Smooth muscle cell (in vitro differentiated cells): ENCODE measurements at regions not wholly inside any gene's neighbourhood (a gene's known extent, or its start where the extent isn't known, plus 50 kb on each side); places are given as distances from the start of the nearest gene placed in this dataset.
A peak's percentile ranks its signal among the peaks of the same experiment; 100 is the strongest.

Source experiments
- DNase-seq: peaks from one replicate; lab custom pipeline; 2025; ENCODE audit not compliant: unreplicated experiment; lab: John Stamatoyannopoulos, UW
- H2AFZ ChIP-seq: fragments of 200-600 bp; sonication (generic); 2 replicates; pipeline ENCODE4 v1.6.0; 2016; ENCODE audit warnings: antibody characterized with exemption, low read depth, mild to moderate bottlenecking
- H3F3A ChIP-seq: fragments of 200-600 bp; sonication (generic); 2 replicates; pipeline ENCODE4 v1.6.0; 2017; ENCODE audit warnings: antibody characterized with exemption, low read depth
- H3K27ac ChIP-seq: fragments of 200-600 bp; sonication (generic); 2 replicates; pipeline ENCODE4 v1.5.1; 2016; ENCODE audit warnings: low read depth, mild to moderate bottlenecking
- H3K27me3 ChIP-seq: fragments of 200-600 bp; sonication (generic); 2 replicates; pipeline ENCODE4 v1.6.1; 2016; ENCODE audit warnings: low read depth, mild to moderate bottlenecking
- H3K36me3 ChIP-seq: fragments of 200-600 bp; sonication (generic); 2 replicates; pipeline ENCODE4 v1.5.1; 2016; ENCODE audit warnings: low read depth
- H3K4me1 ChIP-seq: fragments of 200-600 bp; sonication (generic); 2 replicates; pipeline ENCODE4 v1.5.1; 2016; ENCODE audit warnings: low read depth
- H3K4me2 ChIP-seq: fragments of 200-600 bp; sonication (generic); 2 replicates; pipeline ENCODE4 v1.6.0; 2016; ENCODE audit warnings: mild to moderate bottlenecking
- H3K4me3 ChIP-seq: fragments of 200-600 bp; sonication (generic); 2 replicates; pipeline ENCODE4 v1.5.1; 2016; ENCODE audit warnings: mild to moderate bottlenecking
- H3K79me2 ChIP-seq: fragments of 200-600 bp; sonication (generic); 2 replicates; pipeline ENCODE4 v1.6.0; 2016; ENCODE audit warnings: low read depth, mild to moderate bottlenecking
- H3K9ac ChIP-seq: fragments of 200-600 bp; sonication (generic); 2 replicates; pipeline ENCODE4 v1.6.0; 2016; ENCODE audit warnings: low read depth
- H3K9me3 ChIP-seq: fragments of 200-600 bp; sonication (generic); replicated peaks from 2 replicates; pipeline ENCODE4 v1.5.1; 2016; ENCODE audit warnings: low read depth
- H4K20me1 ChIP-seq: fragments of 200-600 bp; sonication (generic); 2 replicates; pipeline ENCODE4 v1.6.0; 2016; ENCODE audit warnings: low read depth
- CTCF ChIP-seq: fragments of 200-600 bp; sonication (generic); IDR thresholded peaks from 2 replicates; pipeline ENCODE4 v1.5.1; 2017; ENCODE audit warnings: borderline replicate concordance, mild to moderate bottlenecking, antibody characterized with exemption; ENCODE audit not compliant: insufficient read depth, poor library complexity, severe bottlenecking
- WGBS: methylation state at CpG from one replicate; pipeline ENCODE4 v1.1.7; 2016; ENCODE audit warnings: low lambda C conversion rate; 5-methylcytosine and 5-hydroxymethylcytosine counted together

- no peaks in the 10 kb centered on the region for H3F3A ChIP-seq
- no peak for TF ChIP-seq CTCF
- no peaks in the 10 kb centered on the region for H3K9me3 ChIP-seq
- H3K9ac ChIP-seq, result no peak overlapping the region
- H3K27ac ChIP-seq, result no peak overlapping the region
- no peak overlapping the region for H3K4me2 ChIP-seq
- 89% methylated on average over 5 of the region's 5 CpGs for WGBS
- H3K27me3 ChIP-seq, result no peaks in the 10 kb centered on the region
- H3K36me3 ChIP-seq, result no peaks in the 10 kb centered on the region
- H3K4me1 ChIP-seq, result no peaks in the 10 kb centered on the region
- no peak overlapping the region for H2AFZ ChIP-seq
- H3K4me3 ChIP-seq, result no peak overlapping the region
- no peaks in the 10 kb centered on the region for H4K20me1 ChIP-seq
- no peaks in the 10 kb centered on the region for H3K79me2 ChIP-seq
- no peak for DNase-seq
Observed at GRCh38 chr5:20683241-20683940, 695.4 kb upstream of the CDH18 start.

- 63% methylated on average over 5 of the region's 5 CpGs for WGBS
- H3K9me3 ChIP-seq, result no peaks in the 10 kb centered on the region
- DNase-seq, result no peak
- H3K36me3 ChIP-seq, result no peaks in the 10 kb centered on the region
- no peak for TF ChIP-seq CTCF
- H3K4me3 ChIP-seq, result no peak overlapping the region
- no peaks in the 10 kb centered on the region for H4K20me1 ChIP-seq
- H2AFZ ChIP-seq, result peak overlapping the region; percentile 0
- no peaks in the 10 kb centered on the region for H3K79me2 ChIP-seq
- no peak overlapping the region for H3K27ac ChIP-seq
- no peaks in the 10 kb centered on the region for H3F3A ChIP-seq
- no peaks in the 10 kb centered on the region for H3K4me1 ChIP-seq
- H3K27me3 ChIP-seq, result no peaks in the 10 kb centered on the region
- no peak overlapping the region for H3K4me2 ChIP-seq
- no peak overlapping the region for H3K9ac ChIP-seq
Observed at GRCh38 chr5:20680718-20681302, 692.8 kb upstream of the CDH18 start.

GRCh38 chr5:20678814-20679298, 690.9 kb upstream of the CDH18 start:
- no peak for TF ChIP-seq CTCF
- Histone ChIP-seq H3K9me3 (no peaks in the 10 kb centered on the region), H3K36me3 (no peaks in the 10 kb centered on the region), H3F3A (no peaks in the 10 kb centered on the region), H3K4me2 (no peak overlapping the region), H3K27me3 (no peaks in the 10 kb centered on the region), H3K4me1 (no peaks in the 10 kb centered on the region), H3K27ac (peak overlapping the region; percentile 59), H3K9ac (peak overlapping the region; percentile 7), H3K79me2 (no peaks in the 10 kb centered on the region), H2AFZ (peak overlapping the region; percentile 36), H4K20me1 (no peaks in the 10 kb centered on the region), H3K4me3 (no peak overlapping the region)
- DNase-seq, result no peak
- 59% methylated on average over 1 of the region's 1 CpG for WGBS

- peak overlapping the region; percentile 59 for H3K27ac ChIP-seq
Observed at GRCh38 chr5:20678386-20678785, 690.4 kb upstream of the CDH18 start.

More at GRCh38 chr5:20678386-20678785, 690.4 kb upstream of the CDH18 start:
- no peak for DNase-seq
- Histone ChIP-seq H3F3A (no peaks in the 10 kb centered on the region), H3K27me3 (no peaks in the 10 kb centered on the region), H3K4me3 (no peak overlapping the region), H3K4me2 (no peak overlapping the region), H3K9me3 (no peaks in the 10 kb centered on the region), H2AFZ (peak overlapping the region; percentile 36), H3K36me3 (no peaks in the 10 kb centered on the region), H4K20me1 (no peaks in the 10 kb centered on the region), H3K79me2 (no peaks in the 10 kb centered on the region), H3K4me1 (no peaks in the 10 kb centered on the region), H3K9ac (peak overlapping the region; percentile 7)
- no peak for TF ChIP-seq CTCF
